Common myeloid progenitor, CD34-positive (primary cell): ENCODE measurements at regions not wholly inside any gene's neighbourhood (a gene's known extent, or its start where the extent isn't known, plus 50 kb on each side); places are given as distances from the start of the nearest gene placed in this dataset.

Source experiments
- CTCF ChIA-PET: fragments of 350-600 bp; sonication (Branson Sonifier 250); formaldehyde crosslinking; loops from one replicate; lab custom pipeline; 2021; ENCODE audit warnings: antibody characterized with exemption; lab: Charles Lee
- POLR2A ChIA-PET: fragments of 350-600 bp; sonication (Branson Sonifier 250); formaldehyde crosslinking; loops from one replicate; lab custom pipeline; 2021; ENCODE audit warnings: antibody characterized with exemption; lab: Charles Lee
- DNase-seq, 3 donors: peaks; one replicate each; pipeline versions ENCODE4 v3.0.0 to v3.0.0-alpha.2; 2013
- H3K27ac ChIP-seq, 2 experiments: 1 replicate in 1 of 2; 2 replicates in 1 of 2; pipeline ENCODE4 v1.7.0; 2013; ENCODE audit warnings: inconsistent platforms in 2 of 2, low read length in 2 of 2, mild to moderate bottlenecking in 2 of 2, low read depth in 1 of 2, moderate library complexity in 1 of 2; ENCODE audit not compliant: severe bottlenecking in 2 of 2, insufficient read depth in 1 of 2, poor library complexity in 1 of 2
- H3K27me3 ChIP-seq, 5 experiments: replicated peaks in 2 of 5; 1 replicate in 3 of 5; 2 replicates in 2 of 5; pipeline versions ENCODE4 v1.6.1 to v1.7.0; 2013; ENCODE audit warnings: low read length in 4 of 5, mild to moderate bottlenecking in 2 of 5, moderate library complexity in 2 of 5, inconsistent platforms in 1 of 5; ENCODE audit not compliant: insufficient read depth in 5 of 5, control insufficient read depth in 4 of 5
- H3K36me3 ChIP-seq, 4 experiments: 1 replicate in 2 of 4; 2 replicates in 2 of 4; pipeline versions ENCODE4 v1.6.1 to v1.7.0; 2013; ENCODE audit warnings: low read length in 3 of 4, control low read depth in 1 of 4, mild to moderate bottlenecking in 1 of 4; ENCODE audit not compliant: control insufficient read depth in 4 of 4, insufficient read depth in 4 of 4
- H3K4me1 ChIP-seq, 4 experiments: 1 replicate in 3 of 4; 2 replicates in 1 of 4; pipeline versions ENCODE4 v1.6.1 to v1.7.1; 2013; ENCODE audit warnings: low read length in 3 of 4, mild to moderate bottlenecking in 3 of 4, control low read depth in 1 of 4, inconsistent platforms in 1 of 4, moderate library complexity in 1 of 4; ENCODE audit not compliant: control insufficient read depth in 4 of 4, insufficient read depth in 4 of 4; ENCODE audit errors: control extremely low read depth in 1 of 4
- H3K4me3 ChIP-seq, 7 experiments: 1 replicate in 4 of 7; 2 replicates in 3 of 7; pipeline versions ENCODE4 v1.5.1 to v1.7.0; 2013; ENCODE audit warnings: mild to moderate bottlenecking in 7 of 7, low read length in 6 of 7, moderate library complexity in 6 of 7, inconsistent platforms in 2 of 7, low read depth in 2 of 7, control low read depth in 1 of 7; ENCODE audit not compliant: insufficient read depth in 4 of 7, control insufficient read depth in 1 of 7; ENCODE audit errors: extremely low read depth in 1 of 7
- H3K9me3 ChIP-seq, 5 experiments: 1 replicate in 4 of 5; 2 replicates in 1 of 5; pipeline versions ENCODE4 v1.6.1 to v1.7.1; 2013; ENCODE audit warnings: low read length in 4 of 5, mild to moderate bottlenecking in 2 of 5, inconsistent platforms in 1 of 5, low read depth in 1 of 5, moderate library complexity in 1 of 5; ENCODE audit not compliant: control insufficient read depth in 4 of 5, insufficient read depth in 2 of 5; ENCODE audit errors: control extremely low read depth in 1 of 5
- WGBS: methylation state at CpG from one replicate; pipeline ENCODE4 v1.1.5; 2013; ENCODE audit not compliant: insufficient coverage; 5-methylcytosine and 5-hydroxymethylcytosine counted together

DNA sequence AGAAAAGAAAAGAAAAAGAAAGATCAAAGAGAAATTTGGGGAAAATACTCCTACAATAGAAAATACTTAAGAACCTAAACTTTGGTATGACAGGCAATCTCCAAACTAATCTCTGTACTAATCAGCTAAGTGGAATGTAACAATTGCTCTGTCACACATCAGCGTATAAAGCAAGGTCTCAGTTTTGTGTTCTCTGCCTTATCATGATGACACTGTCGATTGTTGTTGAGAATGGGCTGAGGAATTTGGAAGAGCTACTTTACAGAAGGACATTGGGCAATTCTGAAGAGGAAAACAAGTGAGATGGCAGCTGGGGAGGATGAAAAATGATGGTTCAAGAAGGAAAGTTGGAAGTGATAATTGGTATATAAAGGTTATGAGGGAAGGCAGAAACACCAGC, 486.0 kb upstream of the HTR2C start:
- no peak overlapping the region for H3K4me3 ChIP-seq
- H3K36me3 ChIP-seq: no peaks in the 10 kb centered on the region
- no peak overlapping the region for H3K27ac ChIP-seq
- peaks cover 0 to 8% (median 3%) of the 10 kb centered on the region in 4 experiments for H3K4me1 ChIP-seq
- no peaks in the 10 kb centered on the region for H3K27me3 ChIP-seq
- 80% methylated on average over 1 of the region's 2 CpGs for WGBS
- no peaks in the 10 kb centered on the region for H3K9me3 ChIP-seq
- ChIA-PET CTCF (no interaction called here), POLR2A (no interaction called here)
- DNase-seq: no peak

- ChIA-PET POLR2A (no interaction called here), CTCF (no interaction called here)
- Histone ChIP-seq H3K4me3 (no peak overlapping the region), H3K27me3 (no peaks in the 10 kb centered on the region), H3K36me3 (no peaks in the 10 kb centered on the region), H3K4me1 (peaks cover 0 to 8% (median 3%) of the 10 kb centered on the region in 4 experiments), H3K27ac (no peak overlapping the region), H3K9me3 (no peaks in the 10 kb centered on the region)
- no CpG with 5 or more reads among the region's 1 CpG for WGBS
- DNase-seq: no peak
These were observed 486.5 kb upstream of the HTR2C start for GRCh38 chrX:114097427-114097826.

DNA sequence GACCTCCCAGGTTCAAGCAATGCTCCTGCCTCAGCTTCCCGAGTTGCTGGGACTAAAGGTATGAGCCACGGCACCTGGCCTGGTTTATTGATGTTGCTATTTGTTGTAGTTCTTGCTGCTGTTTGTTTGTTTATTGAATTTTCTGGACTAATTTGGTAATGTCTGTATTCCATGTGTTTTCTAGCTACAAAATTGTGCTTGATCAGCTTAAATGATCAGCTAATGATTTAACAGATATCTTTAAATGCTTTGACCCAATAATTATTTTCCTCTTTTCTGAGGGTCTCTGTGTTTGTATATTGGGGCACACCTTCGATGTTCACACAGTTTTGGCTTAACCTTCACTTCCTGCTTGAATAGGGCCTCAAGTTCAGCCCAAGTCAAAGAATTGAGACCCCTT, 488.1 kb upstream of the HTR2C start:
- POLR2A ChIA-PET: no interaction called here
- no peaks in the 10 kb centered on the region for H3K36me3 ChIP-seq

GRCh38 chrX:114087543-114087942, 496.3 kb upstream of the HTR2C start:
- H3K36me3 ChIP-seq: no peaks in the 10 kb centered on the region
- H3K27me3 ChIP-seq: no peaks in the 10 kb centered on the region
- H3K9me3 ChIP-seq: peaks cover 0 to 1% (median 0%) of the 10 kb centered on the region in 5 experiments
- no peaks in the 10 kb centered on the region for H3K4me1 ChIP-seq
- no peak overlapping the region for H3K4me3 ChIP-seq
- CTCF ChIA-PET: no interaction called here
- POLR2A ChIA-PET: no interaction called here
- no peak overlapping the region for H3K27ac ChIP-seq
- WGBS: 100% methylated on average over 1 of the region's 1 CpG
- DNase-seq: no peak

More for the DNA sequence above, 488.1 kb upstream of the HTR2C start:
- 79% methylated on average over 2 of the region's 3 CpGs for WGBS
- Histone ChIP-seq H3K27me3 (no peaks in the 10 kb centered on the region), H3K4me3 (no peak overlapping the region), H3K27ac (no peak overlapping the region), H3K9me3 (peaks cover 0 to 1% (median 0%) of the 10 kb centered on the region in 5 experiments), H3K4me1 (peaks cover 0 to under 1% (median 0%) of the 10 kb centered on the region in 4 experiments)
- no peak for DNase-seq
- CTCF ChIA-PET: no interaction called here

GRCh38 chrX:114077773-114078172, 506.1 kb upstream of the HTR2C start:
- ChIA-PET POLR2A (no interaction called here), CTCF (no interaction called here)
- WGBS: 100% methylated on average over 2 of the region's 3 CpGs
- Histone ChIP-seq H3K27me3 (no peaks in the 10 kb centered on the region), H3K36me3 (no peaks in the 10 kb centered on the region), H3K4me3 (no peak overlapping the region), H3K27ac (no peak overlapping the region), H3K4me1 (peaks cover 0 to 2% (median 0%) of the 10 kb centered on the region in 4 experiments), H3K9me3 (no peaks in the 10 kb centered on the region)
- DNase-seq: no peak

DNA sequence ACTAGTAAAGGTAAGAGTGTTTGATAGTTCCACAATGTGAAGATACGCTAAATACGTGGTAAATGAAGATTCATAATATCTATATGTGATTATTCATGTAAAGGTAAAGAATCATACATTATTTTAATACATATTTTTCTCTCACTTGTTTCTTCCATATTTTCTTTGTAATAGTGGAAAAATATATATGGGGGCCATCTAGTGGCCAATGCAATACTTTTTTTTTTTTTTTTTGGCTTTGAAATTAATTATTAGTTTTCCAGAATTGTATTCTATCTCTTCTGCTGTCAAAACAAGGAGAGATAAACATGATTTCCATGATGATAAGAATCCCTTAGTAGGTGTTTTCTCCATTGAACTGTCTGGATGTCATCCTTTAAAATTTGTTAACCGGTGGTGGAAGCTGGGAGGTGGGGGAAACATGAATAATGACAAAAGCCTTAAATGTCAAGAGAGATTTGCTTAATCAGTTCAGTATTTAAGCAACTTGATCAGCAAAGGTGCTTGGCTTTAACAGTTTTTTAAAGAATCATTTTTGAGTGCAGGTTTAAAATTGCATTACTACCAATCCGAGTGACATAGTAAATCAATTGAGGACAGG, 508.7 kb upstream of the HTR2C start:
- ChIA-PET CTCF (interaction anchor here (0.9 kb wide), 1 partner anchor 10 kb away, joined by 5 read pairs; no protein-coding TSS in a partner anchor), POLR2A (no interaction called here)
- whole genome bisulfite sequencing: 50% methylated on average over 2 of the region's 4 CpGs

GRCh38 chrX:114073926-114074325, 510.0 kb upstream of the HTR2C start:
- H3K4me3 ChIP-seq: no peak overlapping the region
- ChIA-PET CTCF (interaction anchor here (0.7 to 0.9 kb wide), 2 partner anchors 8 to 1208 kb away, joined by 3 to 5 read pairs; no protein-coding TSS in a partner anchor), POLR2A (no interaction called here)
- peaks cover 0 to 2% (median 0%) of the 10 kb centered on the region in 4 experiments for H3K4me1 ChIP-seq
- no peaks in the 10 kb centered on the region for H3K36me3 ChIP-seq
- WGBS: 12% methylated on average over 2 of the region's 3 CpGs
- no peaks in the 10 kb centered on the region for H3K27me3 ChIP-seq
- H3K27ac ChIP-seq: no peak overlapping the region
- H3K9me3 ChIP-seq: no peaks in the 10 kb centered on the region
- DNase-seq: no peak

More for the DNA sequence above, 508.7 kb upstream of the HTR2C start:
- Histone ChIP-seq H3K4me3 (no peak overlapping the region), H3K9me3 (no peaks in the 10 kb centered on the region), H3K27ac (no peak overlapping the region), H3K27me3 (no peaks in the 10 kb centered on the region), H3K4me1 (peaks cover 0 to 2% (median 0%) of the 10 kb centered on the region in 4 experiments), H3K36me3 (no peaks in the 10 kb centered on the region)
- peak in 2 of 3 donors; percentile 10 to 19 for DNase-seq
